ENCODE measurements at regions not wholly inside any gene's neighbourhood (a gene's known extent, or its start where the extent isn't known, plus 50 kb on each side); places are given as distances from the start of the nearest gene placed in this dataset.
"Not testable (repeated sequence)": the region's sequence is repeated elsewhere in the genome, so short reads cannot be mapped to it uniquely, and the experiment has no call there.

GRCh38 chr5:25764733-25765132, 1120.0 kb upstream of the CDH10 start:
- FAIRE-seq: no peak

GRCh38 chr5:25763781-25764180, 1119.0 kb upstream of the CDH10 start:
- no peak for FAIRE-seq

GRCh38 chr5:25754895-25755294, 1110.1 kb upstream of the CDH10 start:
- FAIRE-seq: no peak

- FAIRE-seq: no peak
Observed at GRCh38 chr5:25744908-25745307, 1100.1 kb upstream of the CDH10 start.

- FAIRE-seq: no peak
Observed at GRCh38 chr5:25716680-25717079, 1071.9 kb upstream of the CDH10 start.

- no peak for FAIRE-seq
Observed at GRCh38 chr5:25713259-25713658, 1068.5 kb upstream of the CDH10 start.

- FAIRE-seq: no peak
Observed at GRCh38 chr5:25707093-25707492, 1062.3 kb upstream of the CDH10 start.

- FAIRE-seq: no peak
Observed at GRCh38 chr5:25701936-25702335, 1057.2 kb upstream of the CDH10 start.

GRCh38 chr5:25694801-25695200, 1050.0 kb upstream of the CDH10 start:
- no peak for FAIRE-seq

GRCh38 chr5:25688156-25688555, 1043.4 kb upstream of the CDH10 start:
- FAIRE-seq: no peak

- no peak for FAIRE-seq
Observed at GRCh38 chr5:25669645-25670401, 1025.0 kb upstream of the CDH10 start.

- FAIRE-seq: no peak
Observed at GRCh38 chr5:25662610-25663009, 1017.8 kb upstream of the CDH10 start.

GRCh38 chr5:25650316-25650715, 1005.5 kb upstream of the CDH10 start:
- not testable (repeated sequence) for FAIRE-seq

- no peak for FAIRE-seq
Observed at GRCh38 chr5:25649628-25650265, 1005.0 kb upstream of the CDH10 start.

- FAIRE-seq: no peak
Observed at GRCh38 chr5:25646421-25647341, 1001.9 kb upstream of the CDH10 start.

GRCh38 chr5:25641124-25641523, 996.3 kb upstream of the CDH10 start:
- FAIRE-seq: no peak

GRCh38 chr5:25619273-25619672, 974.5 kb upstream of the CDH10 start:
- no peak for FAIRE-seq

GRCh38 chr5:25618821-25619220, 974.0 kb upstream of the CDH10 start:
- FAIRE-seq: no peak

GRCh38 chr5:25614466-25614865, 969.7 kb upstream of the CDH10 start:
- no peak for FAIRE-seq

- FAIRE-seq: no peak
Observed at GRCh38 chr5:25604681-25605080, 959.9 kb upstream of the CDH10 start.

- no peak for FAIRE-seq
Observed at GRCh38 chr5:25579111-25579510, 934.3 kb upstream of the CDH10 start.

GRCh38 chr5:25573691-25574090, 928.9 kb upstream of the CDH10 start:
- no peak for FAIRE-seq

GRCh38 chr5:25570067-25570583, 925.3 kb upstream of the CDH10 start:
- FAIRE-seq: no peak
